Prostate gland (tissue), 2 donors: ENCODE measurements at regions not wholly inside any gene's neighbourhood (a gene's known extent, or its start where the extent isn't known, plus 50 kb on each side); places are given as distances from the start of the nearest gene placed in this dataset.

Experiments
- DNase-seq: peaks from one replicate; pipeline ENCODE4 v3.0.0-alpha.2; 2019; ENCODE audit warnings: low spot score
- H3K27ac ChIP-seq, 2 donors: fragments of 200-600 bp; sonication (generic); 2 replicates each; pipeline ENCODE4 v1.5.1; 2017 to 2019
- H3K27me3 ChIP-seq: fragments of 200-600 bp; sonication (generic); replicated peaks from 2 replicates; pipeline ENCODE4 v1.5.1; 2019; ENCODE audit not compliant: insufficient read depth
- H3K36me3 ChIP-seq, 2 donors: fragments of 200-600 bp; sonication (generic); 1 replicate in 1 of 2; 2 replicates in 1 of 2; pipeline versions ENCODE4 v1.5.1 to v1.8.1; 2017 to 2019
- H3K4me1 ChIP-seq: fragments of 200-600 bp; sonication (generic); replicated peaks from 2 replicates; pipeline ENCODE4 v1.5.1; 2019
- H3K4me3 ChIP-seq, 2 donors: fragments of 200-600 bp; sonication (generic); 2 replicates each; pipeline ENCODE4 v1.5.1; 2017 to 2019
- H3K9me3 ChIP-seq: fragments of 200-600 bp; sonication (generic); 2 replicates; pipeline ENCODE4 v1.5.1; 2017
- CTCF ChIP-seq, 4 experiments: fragments of 200-600 bp in 2 of 4; fragments of 450-650 bp in 2 of 4; sonication (generic) in 2 of 4; IDR thresholded peaks; 1 replicate in 3 of 4; 2 replicates in 1 of 4; pipeline ENCODE4 v1.5.1; 2016 to 2019; ENCODE audit warnings: antibody characterized with exemption in 4 of 4, mild to moderate bottlenecking in 2 of 4, moderate library complexity in 2 of 4
- POLR2A ChIP-seq: fragments of 450-650 bp; IDR thresholded peaks from one replicate; pipeline ENCODE4 v1.6.1; 2016; ENCODE audit warnings: antibody characterized with exemption, mild to moderate bottlenecking
- POLR2AphosphoS5 ChIP-seq: sonication (generic); formaldehyde crosslinking; IDR thresholded peaks from one replicate; pipeline ENCODE4 v1.6.1; 2017; ENCODE audit warnings: antibody characterized with exemption
- WGBS: methylation state at CpG from one replicate; pipeline ENCODE4 v1.1.5; 2018; 5-methylcytosine and 5-hydroxymethylcytosine counted together
- intact Hi-C: fragments of 100-400 bp; cut with DNase I; formaldehyde crosslinking; loops from one replicate; pipeline ENCODE4 v1.14.2; 2022

GRCh38 chr22:25437414-25438160, 126.9 kb upstream of the GRK3 start:
- WGBS: 64% methylated on average over 8 of the region's 8 CpGs

DNA sequence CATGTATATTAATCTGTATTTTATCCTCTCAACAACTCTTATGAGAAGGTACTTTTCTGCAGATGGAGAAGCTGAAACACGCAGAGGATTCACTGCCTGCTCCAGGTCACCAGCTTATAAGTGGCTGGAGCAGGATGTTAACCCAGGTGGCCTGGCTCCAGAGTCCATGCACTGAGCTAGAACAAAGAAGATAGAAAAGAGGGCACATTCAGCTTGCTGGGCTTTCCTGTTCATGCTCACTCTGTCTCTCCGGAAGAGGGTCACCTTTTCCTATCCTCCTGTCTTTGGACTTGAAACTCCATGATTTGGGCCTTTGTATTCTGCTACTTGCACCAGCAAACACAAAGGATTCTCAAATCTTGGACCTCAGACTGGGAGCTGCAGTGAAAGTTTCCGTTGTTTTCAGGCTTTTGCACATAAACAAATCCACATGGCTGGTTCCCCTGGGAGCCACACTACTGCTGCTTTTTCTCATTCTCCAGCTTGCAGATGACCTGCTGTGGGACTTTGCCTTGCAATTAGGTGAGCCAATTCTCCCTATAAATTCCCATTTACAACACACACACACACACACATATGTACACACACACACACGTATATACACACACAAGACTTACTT, 117.3 kb upstream of the GRK3 start:
- Histone ChIP-seq H3K4me1 (no peaks in the 10 kb centered on the region), H3K27ac (no peak overlapping the region), H3K27me3 (no peaks in the 10 kb centered on the region), H3K4me3 (no peak overlapping the region), H3K9me3 (no peaks in the 10 kb centered on the region), H3K36me3 (no peaks in the 10 kb centered on the region)
- intact Hi-C loops: loop anchor here (5.0 to 10.0 kb wide), 2 partner anchors 45 to 888 kb away; no protein-coding TSS in a partner anchor
- TF ChIP-seq POLR2AphosphoS5 (no peak), POLR2A (no peak), CTCF (IDR thresholded peaks at IDR 0.05) (no peak)
- DNase-seq: no peak
- 33% methylated on average over 4 of the region's 4 CpGs for WGBS

More at GRCh38 chr22:25437414-25438160, 126.9 kb upstream of the GRK3 start:
- no peak overlapping the region for H3K4me3 ChIP-seq
- no peaks in the 10 kb centered on the region for H3K4me1 ChIP-seq
- H3K9me3 ChIP-seq: no peaks in the 10 kb centered on the region
- intact Hi-C loops: no loop called here
- no peak overlapping the region for H3K27ac ChIP-seq
- DNase-seq: no peak
- no peak for TF ChIP-seq POLR2A
- no peak for TF ChIP-seq CTCF (IDR thresholded peaks at IDR 0.05)
- no peak for TF ChIP-seq POLR2AphosphoS5
- no peaks in the 10 kb centered on the region for H3K27me3 ChIP-seq
- H3K36me3 ChIP-seq: no peaks in the 10 kb centered on the region

DNA sequence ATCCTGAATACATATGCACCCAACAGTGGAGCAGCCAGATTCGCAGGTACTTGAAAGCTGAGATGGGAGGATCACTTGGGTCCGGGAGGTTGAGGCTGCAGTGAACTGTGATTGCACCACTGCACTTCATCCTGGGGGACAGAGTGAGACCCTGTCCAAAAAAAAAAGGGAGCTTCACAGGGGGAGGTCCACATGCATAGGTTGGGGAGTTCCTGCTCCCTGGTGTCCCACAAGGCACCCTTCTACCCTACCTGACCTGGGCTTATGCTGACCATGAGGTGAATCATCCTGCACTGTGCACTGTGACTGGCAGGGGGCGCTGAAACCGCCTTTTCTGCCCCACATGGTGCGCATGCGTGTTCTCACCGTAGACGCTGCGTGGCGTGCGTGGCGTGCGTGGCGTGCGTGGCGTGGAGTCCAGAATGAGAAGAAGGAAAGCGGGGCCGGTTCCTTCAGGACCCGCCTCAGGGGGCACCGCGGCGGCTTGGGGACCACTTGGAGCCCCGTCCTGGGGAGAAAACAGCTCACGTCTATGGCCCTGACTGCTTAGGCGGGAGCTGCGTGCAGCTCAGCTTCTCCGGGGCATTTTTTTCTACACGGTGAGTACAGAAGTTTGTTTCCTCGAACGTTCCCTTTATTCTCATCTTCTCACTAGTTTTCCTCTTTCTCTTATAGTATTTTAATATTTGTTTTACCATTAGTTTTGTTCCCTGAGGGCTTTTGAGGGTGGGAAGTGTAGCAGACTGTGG, 116.6 kb upstream of the GRK3 start:
- peak overlapping the region; percentile 57 to 64 for H3K4me3 ChIP-seq
- peak overlapping the region; percentile 54 to 75 for H3K27ac ChIP-seq
- H3K4me1 ChIP-seq: no peaks in the 10 kb centered on the region
- H3K36me3 ChIP-seq: no peaks in the 10 kb centered on the region
- DNase-seq: peak; percentile 73
- H3K27me3 ChIP-seq: no peaks in the 10 kb centered on the region
- 5% methylated on average over 30 of the region's 30 CpGs for WGBS
- intact Hi-C loops: loop anchor here (5.0 to 10.0 kb wide), 2 partner anchors 46 to 887 kb away; no protein-coding TSS in a partner anchor
- TF ChIP-seq CTCF (IDR thresholded peaks at IDR 0.05) (peak; percentile 88 to 94 (median 91)), POLR2AphosphoS5 (peak; percentile 80), POLR2A (no peak)
- H3K9me3 ChIP-seq: no peaks in the 10 kb centered on the region

DNA sequence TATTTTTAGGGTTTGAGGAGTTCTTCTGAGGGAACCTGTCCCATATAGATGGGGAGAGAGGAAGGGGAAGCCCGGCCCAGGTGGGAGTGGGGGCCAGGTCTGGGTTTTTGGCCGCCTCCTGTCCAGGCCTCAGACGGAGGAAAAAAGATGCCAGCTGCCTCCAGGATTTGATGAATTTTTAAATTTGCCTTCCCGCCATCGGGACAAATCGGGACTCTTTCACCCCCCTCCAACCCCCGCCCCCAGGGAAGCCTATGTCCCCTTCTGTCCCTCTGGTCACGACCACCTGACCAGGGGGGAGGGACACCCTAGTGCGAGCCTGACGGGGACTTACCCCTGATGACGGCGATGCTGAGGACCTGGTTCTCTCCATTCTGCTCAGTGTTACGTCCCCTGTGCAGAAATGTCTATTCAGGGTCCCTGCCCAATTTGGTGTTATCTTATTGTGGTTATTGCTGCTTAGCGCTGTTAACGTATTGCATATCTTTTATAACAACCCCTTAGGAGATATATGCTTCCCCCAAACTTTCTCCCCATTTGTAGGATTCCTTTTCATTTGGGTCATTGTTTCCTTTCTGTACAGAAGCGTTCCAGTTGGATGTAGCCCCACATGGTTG, 115.9 kb upstream of the GRK3 start:
- no peaks in the 10 kb centered on the region for H3K36me3 ChIP-seq
- no peaks in the 10 kb centered on the region for H3K9me3 ChIP-seq
- peak overlapping the region; percentile 54 to 75 for H3K27ac ChIP-seq
- H3K27me3 ChIP-seq: no peaks in the 10 kb centered on the region
- H3K4me3 ChIP-seq: peak overlapping the region; percentile 57 to 64
- no peak for DNase-seq
- no peak for TF ChIP-seq CTCF (IDR thresholded peaks at IDR 0.05)
- intact Hi-C loops: loop anchor here (5.0 to 10.0 kb wide), 2 partner anchors 46 to 886 kb away; no protein-coding TSS in a partner anchor
- no peaks in the 10 kb centered on the region for H3K4me1 ChIP-seq
- WGBS: under 1% methylated on average over 16 of the region's 16 CpGs
